ENCODE measurements at regions not wholly inside any gene's neighbourhood (a gene's known extent, or its start where the extent isn't known, plus 50 kb on each side); places are given as distances from the start of the nearest gene placed in this dataset.
"Not testable (repeated sequence)": the region's sequence is repeated elsewhere in the genome, so short reads cannot be mapped to it uniquely, and the experiment has no call there.

GRCh38 chr5:30479104-30479503, 714.4 kb upstream of the CDH6 start:
- no peak for DNase-seq

GRCh38 chr5:30475429-30475828, 718.1 kb upstream of the CDH6 start:
- no peak for DNase-seq

- DNase-seq: no peak
Measured at GRCh38 chr5:30469691-30470090, 723.8 kb upstream of the CDH6 start.

- no peak for DNase-seq
Measured at GRCh38 chr5:30458681-30459080, 734.8 kb upstream of the CDH6 start.

- DNase-seq: not testable (repeated sequence)
Measured at GRCh38 chr5:30455484-30455883, 738.0 kb upstream of the CDH6 start.

- DNase-seq: no peak
Measured at GRCh38 chr5:30453168-30453567, 740.3 kb upstream of the CDH6 start.

- no peak for DNase-seq
Measured at GRCh38 chr5:30450153-30450552, 743.3 kb upstream of the CDH6 start.

- no peak for DNase-seq
Measured at GRCh38 chr5:30447431-30447830, 746.1 kb upstream of the CDH6 start.

- DNase-seq: no peak
Measured at GRCh38 chr5:30446456-30446855, 747.0 kb upstream of the CDH6 start.

GRCh38 chr5:30438785-30439184, 754.7 kb upstream of the CDH6 start:
- DNase-seq: no peak

GRCh38 chr5:30436691-30437090, 756.8 kb upstream of the CDH6 start:
- DNase-seq: no peak

GRCh38 chr5:30428866-30429407, 764.5 kb upstream of the CDH6 start:
- DNase-seq: not testable (repeated sequence)

- DNase-seq: no peak
Measured at GRCh38 chr5:30414078-30414477, 779.4 kb upstream of the CDH6 start.

GRCh38 chr5:30413540-30413939, 779.9 kb upstream of the CDH6 start:
- no peak for DNase-seq

GRCh38 chr5:30405821-30406220, 787.7 kb upstream of the CDH6 start:
- no peak for DNase-seq

GRCh38 chr5:30401479-30402058, 791.9 kb upstream of the CDH6 start:
- DNase-seq: no peak

- no peak for DNase-seq
Measured at GRCh38 chr5:30398423-30398822, 795.1 kb upstream of the CDH6 start.

- no peak for DNase-seq
Measured at GRCh38 chr5:30392897-30393296, 800.6 kb upstream of the CDH6 start.

GRCh38 chr5:30390095-30390494, 803.4 kb upstream of the CDH6 start:
- DNase-seq: no peak

- no peak for DNase-seq
Measured at GRCh38 chr5:30387974-30388632, 805.4 kb upstream of the CDH6 start.

GRCh38 chr5:30385754-30386153, 807.7 kb upstream of the CDH6 start:
- DNase-seq: no peak

GRCh38 chr5:30384171-30384570, 809.3 kb upstream of the CDH6 start:
- DNase-seq: no peak

GRCh38 chr5:30380228-30380627, 813.3 kb upstream of the CDH6 start:
- DNase-seq: no peak

- no peak for DNase-seq
Measured at GRCh38 chr5:30376848-30377247, 816.6 kb upstream of the CDH6 start.

All from occipital lobe (tissue), 1 donor.